ENCODE measurements at regions not wholly inside any gene's neighbourhood (a gene's known extent, or its start where the extent isn't known, plus 50 kb on each side); places are given as distances from the start of the nearest gene placed in this dataset.

- H3K27me3 Mint-ChIP-seq (ENCODE audit: insufficient read depth, unreplicated experiment): no peaks in the 10 kb centered on the region
- intact Hi-C loops (cut with micrococcal nuclease): no loop called here
- H3K4me1 Mint-ChIP-seq (ENCODE audit: insufficient read depth, unreplicated experiment): peaks cover 7% of the 10 kb centered on the region
- no peak for TF ChIP-seq CTCF (IDR thresholded peaks at IDR 0.05; ENCODE audit: unreplicated experiment)
- CTCF ChIA-PET: interaction anchor here (1.1 kb wide), 1 partner anchor 239 kb away, joined by 4 read pairs; no protein-coding TSS in a partner anchor
- peaks cover 4% of the 10 kb centered on the region for H3K36me3 Mint-ChIP-seq (ENCODE audit: insufficient read depth, unreplicated experiment)
- H3K4me3 Mint-ChIP-seq (ENCODE audit: unreplicated experiment): no peak overlapping the region
- H3K9me3 Mint-ChIP-seq (ENCODE audit: unreplicated experiment): peaks cover 15% of the 10 kb centered on the region
- POLR2A ChIA-PET: no interaction called here
- no peak overlapping the region for H3K27ac Mint-ChIP-seq (ENCODE audit: low read depth, unreplicated experiment)
- BruUV-seq (replicated peaks): no TSS peak
- DNase-seq (ENCODE audit: unreplicated experiment): no peak
Measured at GRCh38 chr11:109027851-109028250, 363.0 kb downstream of the DDX10 start.

- Mint-ChIP-seq H3K4me3 (ENCODE audit: unreplicated experiment) (no peak overlapping the region), H3K4me1 (ENCODE audit: insufficient read depth, unreplicated experiment) (peaks cover 7% of the 10 kb centered on the region), H3K27ac (ENCODE audit: low read depth, unreplicated experiment) (no peak overlapping the region), H3K9me3 (ENCODE audit: unreplicated experiment) (peaks cover 15% of the 10 kb centered on the region), H3K27me3 (ENCODE audit: insufficient read depth, unreplicated experiment) (no peaks in the 10 kb centered on the region), H3K36me3 (ENCODE audit: insufficient read depth, unreplicated experiment) (peaks cover 4% of the 10 kb centered on the region)
- ChIA-PET CTCF (interaction anchor here (0.6 kb wide), 1 partner anchor 17 kb away, joined by 3 read pairs; no protein-coding TSS in a partner anchor), POLR2A (no interaction called here)
- DNase-seq (ENCODE audit: unreplicated experiment): no peak
- intact Hi-C loops (cut with micrococcal nuclease): no loop called here
- BruUV-seq (replicated peaks): no TSS peak
- no peak for TF ChIP-seq CTCF (IDR thresholded peaks at IDR 0.05; ENCODE audit: unreplicated experiment)
Measured at GRCh38 chr11:109029927-109030326, 365.1 kb downstream of the DDX10 start.

GRCh38 chr11:109033627-109034338 lies 368.9 kb downstream of the DDX10 start:
- H3K36me3 Mint-ChIP-seq (ENCODE audit: insufficient read depth, unreplicated experiment): peaks cover 4% of the 10 kb centered on the region
- intact Hi-C loops (cut with micrococcal nuclease): no loop called here
- no peak overlapping the region for H3K27ac Mint-ChIP-seq (ENCODE audit: low read depth, unreplicated experiment)
- H3K27me3 Mint-ChIP-seq (ENCODE audit: insufficient read depth, unreplicated experiment): no peaks in the 10 kb centered on the region
- H3K4me3 Mint-ChIP-seq (ENCODE audit: unreplicated experiment): no peak overlapping the region
- no TSS peak for BruUV-seq (replicated peaks)
- no peak for TF ChIP-seq CTCF (IDR thresholded peaks at IDR 0.05; ENCODE audit: unreplicated experiment)
- peaks cover 15% of the 10 kb centered on the region for H3K4me1 Mint-ChIP-seq (ENCODE audit: insufficient read depth, unreplicated experiment)
- peak; percentile 54 for DNase-seq (ENCODE audit: unreplicated experiment)
- ChIA-PET CTCF (interaction anchor here (0.5 kb wide), 1 partner anchor 744 kb away, joined by 3 read pairs; no protein-coding TSS in a partner anchor), POLR2A (no interaction called here)
- H3K9me3 Mint-ChIP-seq (ENCODE audit: unreplicated experiment): no peaks in the 10 kb centered on the region

- Mint-ChIP-seq H3K27ac (ENCODE audit: low read depth, unreplicated experiment) (no peak overlapping the region), H3K36me3 (ENCODE audit: insufficient read depth, unreplicated experiment) (peaks cover 4% of the 10 kb centered on the region)
- intact Hi-C loops (cut with micrococcal nuclease): no loop called here
Measured at GRCh38 chr11:109034339-109034696, 369.4 kb downstream of the DDX10 start.

More at GRCh38 chr11:109034339-109034696, 369.4 kb downstream of the DDX10 start:
- ChIA-PET CTCF (interaction anchor here (0.5 to 0.7 kb wide), 3 partner anchors 499 to 744 kb away, joined by 3 read pairs; no protein-coding TSS in a partner anchor), POLR2A (no interaction called here)
- Mint-ChIP-seq H3K4me3 (ENCODE audit: unreplicated experiment) (no peak overlapping the region), H3K4me1 (ENCODE audit: insufficient read depth, unreplicated experiment) (peaks cover 15% of the 10 kb centered on the region), H3K27me3 (ENCODE audit: insufficient read depth, unreplicated experiment) (no peaks in the 10 kb centered on the region), H3K9me3 (ENCODE audit: unreplicated experiment) (no peaks in the 10 kb centered on the region)
- TF ChIP-seq CTCF (IDR thresholded peaks at IDR 0.05; ENCODE audit: unreplicated experiment): no peak
- BruUV-seq (replicated peaks): no TSS peak
- no peak for DNase-seq (ENCODE audit: unreplicated experiment)
